A673 (cell line): ENCODE measurements at regions not wholly inside any gene's neighbourhood (a gene's known extent, or its start where the extent isn't known, plus 50 kb on each side); places are given as distances from the start of the nearest gene placed in this dataset.

ENCODE experiments used
- BruUV-seq: library from RNA; stranded (reverse); fragments of 400-500 nt; replicated peaks from 2 replicates; lab custom pipeline; 2021; lab: Mats Ljungman, UMichigan
- CTCF ChIA-PET: fragments of 300-600 bp; sonication (Branson Sonifier 250); formaldehyde crosslinking; loops from one replicate; lab custom pipeline; 2022; ENCODE audit warnings: antibody characterized with exemption; lab: Charles Lee
- POLR2A ChIA-PET: fragments of 300-600 bp; sonication (Branson Sonifier 250); formaldehyde crosslinking; loops from one replicate; lab custom pipeline; 2022; ENCODE audit warnings: antibody characterized with exemption; ENCODE audit not compliant: low non-redundant PET; lab: Charles Lee
- DNase-seq: peaks from one replicate; pipeline ENCODE4 v3.0.0-alpha.2; 2015; ENCODE audit warnings: low spot score
- H3K27ac ChIP-seq: fragments of 200-600 bp; sonication (generic); 2 replicates; pipeline ENCODE4 v1.5.1; 2016; ENCODE audit warnings: mixed run types, low read depth, mild to moderate bottlenecking, mixed read lengths, antibody characterized with exemption, low read length; ENCODE audit not compliant: poor library complexity, severe bottlenecking
- H3K27me3 ChIP-seq: fragments of 200-600 bp; sonication (generic); replicated peaks from 2 replicates; pipeline ENCODE4 v1.6.1; 2017; ENCODE audit warnings: mixed run types, low read depth, mild to moderate bottlenecking, mixed read lengths, antibody characterized with exemption, low read length; ENCODE audit not compliant: insufficient read depth, poor library complexity
- H3K36me3 ChIP-seq: fragments of 200-600 bp; sonication (generic); 2 replicates; pipeline ENCODE4 v1.6.1; 2016; ENCODE audit warnings: mixed run types, mild to moderate bottlenecking, mixed read lengths, antibody characterized with exemption, low read length; ENCODE audit not compliant: insufficient read depth, poor library complexity, severe bottlenecking
- H3K4me1 ChIP-seq: fragments of 200-600 bp; sonication (generic); 2 replicates; pipeline ENCODE4 v1.6.1; 2017; ENCODE audit warnings: mixed run types, mild to moderate bottlenecking, mixed read lengths, antibody characterized with exemption, low read length; ENCODE audit not compliant: insufficient read depth, poor library complexity, severe bottlenecking
- H3K4me3 ChIP-seq: fragments of 200-600 bp; sonication (generic); 2 replicates; pipeline ENCODE4 v1.5.1; 2016; ENCODE audit warnings: low read depth, mixed run types, mild to moderate bottlenecking, mixed read lengths, low read length; ENCODE audit not compliant: poor library complexity, severe bottlenecking
- H3K9me3 ChIP-seq: fragments of 200-600 bp; sonication (generic); 2 replicates; pipeline ENCODE4 v1.6.1; 2016; ENCODE audit warnings: mixed run types, low read depth, mild to moderate bottlenecking, mixed read lengths, antibody characterized with exemption, low read length; ENCODE audit not compliant: poor library complexity, severe bottlenecking
- CTCF ChIP-seq: fragments of 300-800, 200-600 bp; sonication (generic); conservative IDR thresholded peaks from 2 replicates; pipeline ENCODE4 v1.5.1; 2017; ENCODE audit warnings: low read depth, mild to moderate bottlenecking, antibody characterized with exemption, low read length, moderate library complexity, mixed read lengths
- EZH2 ChIP-seq: fragments of 200-600 bp; sonication (generic); IDR thresholded peaks from 2 replicates; pipeline ENCODE4 v1.6.1; 2017; ENCODE audit warnings: borderline replicate concordance, low read depth, mild to moderate bottlenecking, mixed read lengths, antibody characterized with exemption, low read length; ENCODE audit not compliant: poor library complexity, severe bottlenecking
- intact Hi-C: fragments of 100-400 bp; cut with micrococcal nuclease; formaldehyde crosslinking; loops from one replicate; pipeline ENCODE4 v1.10.0; 2022; ENCODE audit not compliant: unreplicated experiment

- no peaks in the 10 kb centered on the region for H3K4me1 ChIP-seq
- H3K9me3 ChIP-seq, result no peaks in the 10 kb centered on the region
- ChIA-PET CTCF (no interaction called here), POLR2A (no interaction called here)
- no peaks in the 10 kb centered on the region for H3K27me3 ChIP-seq
- TF ChIP-seq CTCF, result no peak
- TF ChIP-seq EZH2, result no peak
- intact Hi-C loops, result no loop called here
- no peaks in the 10 kb centered on the region for H3K36me3 ChIP-seq
- no TSS peak for BruUV-seq
- H3K4me3 ChIP-seq, result no peak overlapping the region
- no peak overlapping the region for H3K27ac ChIP-seq
- DNase-seq, result no peak
Observed at GRCh38 chr6:160861824-160862223, 129.7 kb upstream of the MAP3K4 start.

GRCh38 chr6:160863782-160864181 is 127.8 kb upstream of the MAP3K4 start:
- DNase-seq, result no peak
- H3K4me1 ChIP-seq, result no peaks in the 10 kb centered on the region
- no peak overlapping the region for H3K27ac ChIP-seq
- no TSS peak for BruUV-seq
- H3K4me3 ChIP-seq, result no peak overlapping the region
- ChIA-PET CTCF (no interaction called here), POLR2A (no interaction called here)
- intact Hi-C loops, result no loop called here
- no peaks in the 10 kb centered on the region for H3K36me3 ChIP-seq
- no peak for TF ChIP-seq CTCF
- TF ChIP-seq EZH2, result no peak
- no peaks in the 10 kb centered on the region for H3K27me3 ChIP-seq
- no peaks in the 10 kb centered on the region for H3K9me3 ChIP-seq

GRCh38 chr6:160871320-160871719 is 120.2 kb upstream of the MAP3K4 start:
- no TSS peak for BruUV-seq
- TF ChIP-seq EZH2 (no peak), CTCF (no peak)
- no peaks in the 10 kb centered on the region for H3K36me3 ChIP-seq
- intact Hi-C loops, result no loop called here
- POLR2A ChIA-PET, result no interaction called here
- no peak for DNase-seq
- CTCF ChIA-PET, result no interaction called here
- no peaks in the 10 kb centered on the region for H3K9me3 ChIP-seq
- no peaks in the 10 kb centered on the region for H3K4me1 ChIP-seq
- H3K4me3 ChIP-seq, result no peak overlapping the region
- no peak overlapping the region for H3K27ac ChIP-seq
- H3K27me3 ChIP-seq, result no peaks in the 10 kb centered on the region
